NCI-H1930 (cell line): ENCODE measurements at regions not wholly inside any gene's neighbourhood (a gene's known extent, or its start where the extent isn't known, plus 50 kb on each side); places are given as distances from the start of the nearest gene placed in this dataset.
"Not testable (repeated sequence)": the region's sequence is repeated elsewhere in the genome, so short reads cannot be mapped to it uniquely, and the experiment has no call there.

Experiments used
- DNase-seq, 2 experiments: peaks; one replicate each; lab custom pipeline; 2025; lab: John Stamatoyannopoulos, UW

DNA sequence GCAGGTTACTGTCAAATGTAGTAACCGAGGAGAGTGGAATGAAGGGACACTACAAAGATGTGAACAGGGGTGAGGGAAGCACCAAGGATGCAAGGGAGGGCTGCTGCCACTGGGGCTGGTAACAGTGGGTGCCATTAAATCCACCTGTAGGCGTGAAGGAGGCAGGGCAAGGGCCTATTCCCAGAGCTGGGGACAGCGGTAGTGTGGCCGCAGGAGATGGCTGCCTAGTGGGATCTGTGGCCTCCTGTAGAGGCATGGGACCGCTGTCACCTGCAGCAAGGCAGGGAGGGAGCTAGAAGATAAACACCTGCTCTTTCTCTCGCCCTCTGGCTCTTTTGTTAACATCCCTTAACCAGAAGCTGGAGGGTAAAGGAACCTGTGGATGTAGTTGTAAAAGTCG, 80.5 kb upstream of the CNIH3 start:
- DNase-seq, result no peak

- DNase-seq, result no peak
Measured at GRCh38 chr1:224539971-224540370, 76.1 kb upstream of the CNIH3 start.

DNA sequence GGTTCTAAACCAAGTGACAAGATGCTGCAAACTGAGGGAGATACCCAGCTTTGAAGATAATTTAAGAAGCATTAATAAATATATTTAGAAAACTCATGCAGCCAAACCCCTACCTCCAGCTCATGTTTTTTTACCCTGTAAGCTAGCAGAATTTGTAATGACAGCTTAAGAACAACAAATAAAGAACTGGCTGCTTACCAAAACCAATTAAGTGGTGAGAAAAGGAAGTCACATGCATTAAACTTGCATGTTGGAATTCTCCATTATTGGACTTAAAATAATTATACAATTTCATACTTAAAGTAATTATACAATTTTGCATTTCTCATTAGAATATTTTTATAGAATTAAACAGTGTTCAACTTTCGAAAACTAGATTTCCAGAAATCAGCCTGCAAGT, 75.6 kb upstream of the CNIH3 start:
- DNase-seq, result no peak

GRCh38 chr1:224541072-224541790, 74.9 kb upstream of the CNIH3 start:
- no peak for DNase-seq

- DNase-seq, result no peak
Measured at GRCh38 chr1:224541901-224542630, 74.1 kb upstream of the CNIH3 start.

DNA sequence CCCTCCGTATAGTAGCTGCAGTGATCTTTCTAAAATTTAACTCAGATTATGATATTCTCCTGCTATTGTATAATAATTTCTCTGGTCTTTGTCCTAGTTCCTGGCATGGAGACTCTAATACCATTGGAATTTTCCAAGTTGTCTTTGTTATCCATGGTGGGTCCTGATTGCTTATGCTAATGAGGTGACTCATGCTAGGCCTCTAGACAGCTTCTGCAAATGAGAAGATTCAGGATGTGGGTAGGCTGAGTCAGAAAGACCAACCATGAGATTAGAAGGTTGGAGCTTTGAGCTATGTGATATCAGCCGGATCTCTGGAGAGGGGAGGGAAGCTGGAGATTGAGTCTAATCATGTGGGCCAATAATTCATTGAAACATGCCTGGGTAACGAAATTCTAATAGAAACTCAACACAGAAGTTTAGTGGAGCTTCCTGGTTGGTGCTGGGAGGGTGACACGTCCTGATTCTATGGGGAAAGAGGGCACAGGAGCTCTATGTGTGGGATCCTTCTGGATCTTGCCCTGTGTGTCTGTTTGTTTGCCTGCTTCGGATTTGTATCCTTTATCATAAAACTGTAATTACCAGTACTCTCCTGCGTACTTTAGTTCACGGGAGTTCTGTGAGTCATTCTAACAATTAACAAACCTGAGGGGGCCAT, 73.2 kb upstream of the CNIH3 start:
- no peak for DNase-seq

DNA sequence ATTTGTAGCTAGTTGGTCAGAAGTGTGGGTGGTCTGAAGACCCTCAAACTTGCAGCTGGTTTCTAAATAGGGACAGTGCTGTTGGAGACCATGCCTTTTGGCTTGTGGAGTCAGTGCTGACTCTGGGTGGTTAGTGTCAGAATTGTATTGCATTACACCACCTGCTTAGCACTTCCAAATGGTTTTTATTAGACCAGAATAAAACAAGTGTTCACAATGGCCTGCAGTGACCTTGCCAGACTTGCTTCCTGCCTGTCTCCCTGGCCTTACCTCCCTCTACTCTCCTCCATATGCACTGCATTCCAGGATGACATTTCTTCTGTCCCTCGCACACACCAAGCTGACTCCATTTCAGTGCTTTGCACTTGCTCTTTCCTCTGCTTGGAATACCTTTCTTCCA, 72.7 kb upstream of the CNIH3 start:
- DNase-seq, result no peak

DNA sequence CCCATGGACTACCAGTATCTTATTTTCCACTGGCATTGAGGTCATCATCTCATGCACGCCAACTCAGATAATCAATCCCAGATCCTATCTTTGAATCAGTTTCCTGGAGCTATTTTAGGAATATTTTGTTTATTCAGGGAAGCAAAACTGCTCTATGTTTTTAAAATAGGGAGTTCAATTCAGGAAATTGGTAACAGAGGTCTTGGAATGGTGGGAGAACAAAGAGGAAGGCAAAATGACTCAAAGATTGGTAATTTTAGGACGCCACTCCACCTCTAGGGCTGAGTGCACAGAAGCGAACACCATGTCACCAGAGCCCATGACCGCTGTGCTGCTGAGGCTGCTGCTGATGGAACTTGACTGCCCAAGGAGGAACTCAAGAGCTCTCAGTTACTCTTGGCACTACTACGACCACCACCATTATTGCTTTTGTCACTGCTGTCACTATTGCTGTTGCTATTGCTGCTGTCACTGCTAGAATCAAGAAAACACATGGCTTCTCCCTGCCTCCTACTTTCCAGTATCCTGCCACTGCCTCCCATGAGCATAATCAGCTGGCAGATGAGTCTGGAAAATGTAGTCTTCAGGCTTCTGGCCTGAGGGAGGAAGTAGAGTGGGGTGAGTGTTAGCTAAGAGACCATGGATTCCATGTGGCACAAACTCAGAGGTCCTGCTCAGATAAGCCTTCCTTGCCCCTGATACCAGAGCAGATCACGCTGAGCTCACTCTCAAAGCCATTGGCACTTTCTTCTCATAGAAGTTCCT, 71.6 kb upstream of the CNIH3 start:
- DNase-seq, result no peak

- no peak for DNase-seq
Measured at GRCh38 chr1:224545571-224545970, 70.5 kb upstream of the CNIH3 start.

GRCh38 chr1:224548676-224549075, 67.4 kb upstream of the CNIH3 start:
- DNase-seq, result no peak

- not testable (repeated sequence) for DNase-seq
Measured at GRCh38 chr1:224551189-224551588, 64.9 kb upstream of the CNIH3 start.

DNA sequence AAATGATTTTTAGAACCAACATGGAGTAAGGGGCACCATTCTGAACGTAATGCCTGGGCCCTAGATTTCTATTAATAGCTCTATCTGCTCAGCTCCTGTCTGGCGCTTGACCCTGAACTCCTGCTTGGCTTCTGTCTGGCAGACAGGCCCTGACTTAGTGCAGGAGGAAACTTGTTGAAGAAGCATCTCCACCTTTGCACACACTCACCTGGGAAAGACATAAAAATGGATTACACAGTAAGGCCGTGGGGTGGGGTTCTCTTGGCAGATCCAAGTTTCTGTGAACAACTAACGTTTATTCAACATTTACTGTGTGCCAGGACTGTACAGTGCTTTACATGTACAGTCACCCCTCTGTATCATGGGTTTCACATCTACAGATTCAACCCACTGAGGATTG, 62.1 kb upstream of the CNIH3 start:
- no peak for DNase-seq

GRCh38 chr1:224554620-224555259, 61.4 kb upstream of the CNIH3 start:
- DNase-seq, result no peak

- DNase-seq, result no peak
Measured at GRCh38 chr1:224558904-224559303, 57.2 kb upstream of the CNIH3 start.

- DNase-seq, result no peak
Measured at GRCh38 chr1:224559981-224560728, 56.0 kb upstream of the CNIH3 start.

DNA sequence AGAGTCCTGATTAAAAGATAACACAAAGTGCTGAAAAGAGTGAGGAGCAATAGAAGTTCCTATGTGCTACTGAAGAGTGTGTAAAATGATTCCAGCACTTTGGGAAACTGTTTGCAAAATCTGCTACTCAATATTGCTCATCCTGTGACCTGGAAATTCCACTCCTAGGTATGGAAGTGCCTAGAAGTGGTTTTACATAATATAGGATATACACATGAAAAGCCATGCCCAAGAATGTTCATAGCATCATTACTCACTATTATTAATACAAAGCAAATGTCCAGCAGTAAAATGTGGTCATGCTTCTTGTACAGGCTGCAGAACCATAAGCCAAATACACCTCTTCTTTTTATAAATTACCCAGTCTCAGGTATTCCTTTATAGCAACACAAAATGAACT, 53.2 kb upstream of the CNIH3 start:
- DNase-seq, result not testable (repeated sequence)

- no peak for DNase-seq
Measured at GRCh38 chr1:224563666-224564065, 52.5 kb upstream of the CNIH3 start.

DNA sequence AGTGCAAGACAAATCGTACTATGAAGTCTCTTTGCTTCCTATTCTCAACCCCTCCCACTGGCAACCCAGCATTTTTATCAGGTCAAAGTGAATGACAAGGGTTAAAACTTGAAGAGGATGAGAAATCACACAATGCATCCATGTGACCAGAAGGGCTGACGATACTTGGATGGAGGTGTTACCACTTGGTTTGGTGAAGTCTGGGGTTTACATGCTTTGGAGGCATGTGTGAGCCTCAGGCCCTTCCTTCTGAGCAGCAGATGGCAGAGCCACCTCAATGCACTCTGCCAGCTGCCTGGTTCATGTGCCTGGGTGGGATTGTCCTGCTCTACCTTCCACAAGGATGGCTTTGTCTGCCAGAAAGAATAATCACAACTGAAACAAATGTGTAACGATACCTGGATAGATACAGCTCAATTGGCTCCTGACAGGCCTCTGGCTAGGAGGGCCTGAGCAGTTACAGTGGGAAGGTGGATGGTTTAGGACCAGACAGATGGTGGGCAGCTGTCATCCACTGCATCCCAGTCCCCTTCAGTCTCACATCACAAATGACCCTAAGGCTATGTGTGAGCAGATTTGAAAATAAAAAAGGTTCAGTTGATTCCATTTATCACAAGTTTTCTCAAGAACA, 51.5 kb upstream of the CNIH3 start:
- no peak for DNase-seq

DNA sequence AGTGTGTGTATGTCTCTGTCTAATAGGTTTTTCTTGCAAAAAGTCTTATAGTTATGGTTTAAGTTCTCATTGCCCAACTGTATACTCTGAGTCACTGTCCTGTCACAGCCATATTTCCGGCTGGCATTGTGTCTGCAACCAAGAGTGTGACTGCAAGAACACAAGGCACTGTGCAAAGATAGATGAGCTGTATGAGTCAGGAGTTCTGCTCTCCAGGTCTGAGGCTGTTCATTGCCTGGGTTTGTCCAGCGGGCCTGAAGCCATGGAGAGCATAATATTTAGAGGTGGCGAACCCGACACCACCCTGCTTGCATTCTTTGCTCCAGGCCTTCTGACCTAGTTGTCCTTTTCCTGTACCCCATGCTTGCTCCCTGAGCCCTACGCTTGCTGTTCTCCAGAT, 50.9 kb upstream of the CNIH3 start:
- DNase-seq, result no peak

DNA sequence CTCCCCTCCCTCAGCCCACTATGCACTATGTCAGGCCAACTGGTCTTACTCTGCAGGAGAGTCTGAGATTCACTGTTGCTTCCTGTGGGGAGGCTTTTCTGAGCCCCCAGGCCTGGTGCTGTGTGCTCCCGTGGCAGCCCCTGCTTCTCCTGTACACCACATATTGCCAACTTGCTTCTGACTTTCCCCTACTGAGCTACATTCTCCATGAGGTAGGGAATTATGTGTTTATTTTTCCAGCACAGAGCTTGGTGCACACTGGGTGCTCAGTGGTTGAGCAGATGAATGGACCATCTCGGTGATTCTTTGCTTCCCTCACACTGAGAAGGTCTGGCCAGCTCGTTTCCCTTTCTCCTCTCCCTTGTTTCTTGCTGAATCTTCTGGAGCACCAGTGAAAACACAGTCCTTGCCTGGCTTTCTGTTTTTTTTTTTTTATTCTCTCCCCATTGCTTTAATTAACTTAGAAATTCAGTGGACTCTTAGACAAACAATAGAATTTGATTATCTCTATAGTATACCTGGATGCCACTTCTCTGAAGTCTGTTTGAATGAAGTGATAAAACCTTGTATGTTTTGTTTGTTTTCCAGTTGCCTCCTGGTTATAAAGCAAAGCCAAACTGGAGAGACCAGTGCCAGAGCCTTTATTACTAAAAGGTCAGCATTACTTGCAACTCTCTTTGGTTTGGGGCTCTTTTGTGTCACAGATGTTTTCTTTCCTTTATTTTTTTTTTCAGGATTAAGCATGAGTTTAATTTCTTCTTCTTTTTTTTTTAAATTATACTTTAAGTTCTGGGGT, 50.3 kb upstream of the CNIH3 start:
- no peak for DNase-seq
